ENCODE measurements at regions not wholly inside any gene's neighbourhood (a gene's known extent, or its start where the extent isn't known, plus 50 kb on each side); places are given as distances from the start of the nearest gene placed in this dataset.

DNA sequence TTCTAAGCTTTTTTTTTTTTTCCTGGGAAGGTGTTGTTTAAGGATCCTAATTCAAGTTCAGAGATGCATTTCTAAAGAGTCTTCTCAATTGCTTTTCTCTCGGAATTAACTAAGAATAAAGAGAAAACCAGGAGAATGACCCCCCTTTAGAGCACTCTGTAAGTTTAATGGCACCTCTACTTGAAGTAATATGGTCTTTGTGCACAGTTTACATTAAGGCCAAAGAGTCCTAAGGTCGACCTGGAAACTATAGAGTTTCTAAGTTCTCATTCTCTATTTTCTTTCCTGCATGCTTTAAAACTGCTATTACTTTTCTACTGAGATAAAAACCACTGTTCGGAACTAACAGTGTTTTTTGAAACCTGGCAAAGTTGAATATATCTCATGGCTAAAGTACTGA is 923.1 kb upstream of the CDH10 start:
- intact Hi-C loops (cut with DNase I; ENCODE audit: low total_unique reads) = no loop called here
- DNase-seq = no peak
- 52 to 73% (median 59%) methylated on average over 3 of the region's 3 CpGs for WGBS, 5 donors
- TF ChIP-seq, protein P1, sequence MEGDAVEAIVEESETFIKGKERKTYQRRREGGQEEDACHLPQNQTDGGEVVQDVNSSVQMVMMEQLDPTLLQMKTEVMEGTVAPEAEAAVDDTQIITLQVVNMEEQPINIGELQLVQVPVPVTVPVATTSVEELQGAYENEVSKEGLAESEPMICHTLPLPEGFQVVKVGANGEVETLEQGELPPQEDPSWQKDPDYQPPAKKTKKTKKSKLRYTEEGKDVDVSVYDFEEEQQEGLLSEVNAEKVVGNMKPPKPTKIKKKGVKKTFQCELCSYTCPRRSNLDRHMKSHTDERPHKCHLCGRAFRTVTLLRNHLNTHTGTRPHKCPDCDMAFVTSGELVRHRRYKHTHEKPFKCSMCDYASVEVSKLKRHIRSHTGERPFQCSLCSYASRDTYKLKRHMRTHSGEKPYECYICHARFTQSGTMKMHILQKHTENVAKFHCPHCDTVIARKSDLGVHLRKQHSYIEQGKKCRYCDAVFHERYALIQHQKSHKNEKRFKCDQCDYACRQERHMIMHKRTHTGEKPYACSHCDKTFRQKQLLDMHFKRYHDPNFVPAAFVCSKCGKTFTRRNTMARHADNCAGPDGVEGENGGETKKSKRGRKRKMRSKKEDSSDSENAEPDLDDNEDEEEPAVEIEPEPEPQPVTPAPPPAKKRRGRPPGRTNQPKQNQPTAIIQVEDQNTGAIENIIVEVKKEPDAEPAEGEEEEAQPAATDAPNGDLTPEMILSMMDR (IDR thresholded peaks at IDR 0.05 in 8 of 11, conservative IDR thresholded peaks at IDR 0.05 in 3 of 11) = no peak
- TF ChIP-seq POLR2AphosphoS5 (IDR thresholded peaks at IDR 0.05) = no peak
- no peak for TF ChIP-seq POLR2A (IDR thresholded peaks at IDR 0.05)
- H3K27me3 ChIP-seq (replicated peaks in 1 of 7) = no peaks in the 10 kb centered on the region
- H3K27ac ChIP-seq = no peak overlapping the region
- H3K4me1 ChIP-seq = no peaks in the 10 kb centered on the region
- H3K9me3 ChIP-seq = peaks cover 0 to 37% (median 11%) of the 10 kb centered on the region in 8 donors
- no peaks in the 10 kb centered on the region for H3K36me3 ChIP-seq
- H3K4me3 ChIP-seq = no peak overlapping the region

DNA sequence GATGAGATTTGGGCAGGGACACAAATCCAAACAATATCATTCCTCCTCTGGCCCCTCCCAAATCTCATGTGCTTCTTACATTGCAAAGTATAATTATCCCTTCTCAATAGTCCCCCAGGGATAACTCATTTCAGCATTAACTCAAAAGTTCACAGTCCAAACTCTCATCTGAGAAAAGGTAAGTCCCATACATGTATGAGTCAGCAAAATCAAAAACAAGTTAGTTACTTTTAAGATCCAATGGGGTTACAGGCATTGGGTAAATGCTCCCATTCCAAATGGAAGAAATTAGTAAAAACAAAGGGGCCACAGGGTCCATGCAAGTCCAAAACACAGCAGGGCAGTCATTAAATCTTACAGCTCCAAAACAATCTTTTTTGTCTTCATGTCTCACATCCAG is 917.9 kb upstream of the CDH10 start:
- Histone ChIP-seq H3K9me3 (peaks cover 0 to 29% (median 13%) of the 10 kb centered on the region in 8 donors), H3K27ac (no peak overlapping the region), H3K4me1 (no peaks in the 10 kb centered on the region), H3K27me3 (replicated peaks in 1 of 7) (no peaks in the 10 kb centered on the region), H3K36me3 (no peaks in the 10 kb centered on the region), H3K4me3 (no peak overlapping the region)
- TF ChIP-seq, protein P1 (IDR thresholded peaks at IDR 0.05 in 8 of 11, conservative IDR thresholded peaks at IDR 0.05 in 3 of 11) = no peak
- TF ChIP-seq POLR2A (IDR thresholded peaks at IDR 0.05) = no peak
- no peak for TF ChIP-seq POLR2AphosphoS5 (IDR thresholded peaks at IDR 0.05)
- intact Hi-C loops (cut with DNase I; ENCODE audit: low total_unique reads) = no loop called here
- DNase-seq = no peak

DNA sequence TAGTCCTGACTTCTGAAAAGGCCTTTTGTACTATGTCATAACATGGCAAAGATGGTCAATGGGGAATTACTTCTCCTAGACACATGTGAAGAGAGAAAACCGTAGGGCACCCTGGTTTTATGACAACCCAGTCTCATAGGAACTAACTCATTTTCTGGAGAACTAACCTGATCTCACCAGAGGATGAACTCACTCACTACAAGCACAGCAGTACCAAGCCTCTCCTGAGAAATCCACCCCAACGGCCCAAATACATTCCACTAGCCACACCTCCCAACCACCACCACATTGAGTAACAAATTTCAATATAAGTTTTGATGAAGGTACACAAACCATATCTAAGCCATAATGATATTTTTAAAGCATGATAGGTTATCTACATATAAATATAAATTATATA is 909.3 kb upstream of the CDH10 start:
- intact Hi-C loops (cut with DNase I; ENCODE audit: low total_unique reads) = no loop called here
- H3K4me3 ChIP-seq = no peak overlapping the region
- peaks cover 0 to 6% (median 0%) of the 10 kb centered on the region in 8 donors for H3K9me3 ChIP-seq
- no peaks in the 10 kb centered on the region for H3K36me3 ChIP-seq
- no peak for DNase-seq
- H3K27me3 ChIP-seq (replicated peaks in 1 of 7) = no peaks in the 10 kb centered on the region
- 63 to 91% (median 82%) methylated on average over 2 of the region's 2 CpGs for WGBS, 5 donors
- no peaks in the 10 kb centered on the region for H3K4me1 ChIP-seq
- TF ChIP-seq POLR2AphosphoS5 (IDR thresholded peaks at IDR 0.05) (no peak), POLR2A (IDR thresholded peaks at IDR 0.05) (no peak)
- TF ChIP-seq, protein P1 (IDR thresholded peaks at IDR 0.05 in 8 of 11, conservative IDR thresholded peaks at IDR 0.05 in 3 of 11) = no peak
- H3K27ac ChIP-seq = no peak overlapping the region

DNA sequence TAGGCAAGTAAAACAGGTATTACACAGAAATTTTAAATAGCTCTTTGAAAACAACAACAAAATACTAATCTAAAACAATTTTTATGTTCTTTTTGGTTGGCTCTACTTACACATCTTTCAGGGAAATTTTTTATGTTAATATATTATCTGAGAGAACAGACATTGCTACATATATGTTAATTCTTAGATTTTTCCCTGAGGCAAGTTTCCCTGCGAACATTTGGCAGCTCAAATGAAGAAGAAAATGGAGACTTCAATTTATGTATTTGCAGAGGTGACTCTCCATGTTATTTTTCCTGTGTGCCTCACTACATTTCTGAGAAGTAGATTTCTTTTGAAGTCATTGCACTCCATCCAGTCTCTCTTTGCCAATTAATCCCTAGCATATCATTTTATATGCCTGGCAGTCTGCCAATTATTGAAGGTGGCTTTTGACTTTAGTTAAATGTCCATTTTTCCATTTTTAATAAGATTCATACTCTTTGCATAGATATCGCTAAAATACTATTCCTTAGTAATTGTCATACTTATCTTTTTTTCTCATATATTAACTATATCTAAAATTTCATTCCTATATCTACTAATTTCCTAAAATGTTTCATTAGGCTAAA is 908.2 kb upstream of the CDH10 start:
- Histone ChIP-seq H3K27ac (no peak overlapping the region), H3K4me3 (no peak overlapping the region), H3K36me3 (no peaks in the 10 kb centered on the region), H3K4me1 (no peaks in the 10 kb centered on the region), H3K9me3 (peaks cover 0 to 8% (median 0%) of the 10 kb centered on the region in 8 donors), H3K27me3 (replicated peaks in 1 of 7) (no peaks in the 10 kb centered on the region)
- intact Hi-C loops (cut with DNase I; ENCODE audit: low total_unique reads) = no loop called here
- WGBS, 5 donors = 78 to 90% (median 86%) methylated on average over 2 of the region's 2 CpGs
- TF ChIP-seq, protein P1 (IDR thresholded peaks at IDR 0.05 in 8 of 11, conservative IDR thresholded peaks at IDR 0.05 in 3 of 11) = no peak
- TF ChIP-seq POLR2A (IDR thresholded peaks at IDR 0.05) = no peak
- TF ChIP-seq POLR2AphosphoS5 (IDR thresholded peaks at IDR 0.05) = no peak
- DNase-seq = no peak
